IPS DF 19.7 (cell line): ENCODE measurements at regions not wholly inside any gene's neighbourhood (a gene's known extent, or its start where the extent isn't known, plus 50 kb on each side); places are given as distances from the start of the nearest gene placed in this dataset.

Source experiments
- DNase-seq: peaks from one replicate; pipeline ENCODE4 v3.0.0-alpha.2; 2013; ENCODE audit warnings: low read depth, low spot score

GRCh38 chr12:60847281-60847680, 1251.5 kb downstream of the SLC16A7 start:
- DNase-seq, result no peak

GRCh38 chr12:60849723-60850122, 1253.9 kb downstream of the SLC16A7 start:
- no peak for DNase-seq

- no peak for DNase-seq
These were observed 1257.6 kb downstream of the SLC16A7 start for GRCh38 chr12:60853407-60853806.

GRCh38 chr12:60863421-60863820, 1267.6 kb downstream of the SLC16A7 start:
- DNase-seq, result no peak

GRCh38 chr12:60872219-60872618, 1276.4 kb downstream of the SLC16A7 start:
- DNase-seq, result no peak

- DNase-seq, result no peak
These were observed 1277.3 kb downstream of the SLC16A7 start for GRCh38 chr12:60872850-60873713.

GRCh38 chr12:60874091-60874490, 1278.3 kb downstream of the SLC16A7 start:
- no peak for DNase-seq

GRCh38 chr12:60920841-60921495, 1325.1 kb downstream of the SLC16A7 start:
- DNase-seq, result no peak

GRCh38 chr12:60921541-60921940, 1325.7 kb downstream of the SLC16A7 start:
- no peak for DNase-seq

- no peak for DNase-seq
These were observed 1330.4 kb downstream of the SLC16A7 start for GRCh38 chr12:60926256-60926655.

GRCh38 chr12:60930151-60930550, 1330.1 kb upstream of the USP15 start:
- no peak for DNase-seq

- DNase-seq, result peak; percentile 23
These were observed 1324.0 kb upstream of the USP15 start for GRCh38 chr12:60935981-60936761.

- no peak for DNase-seq
These were observed 1312.7 kb upstream of the USP15 start for GRCh38 chr12:60947533-60947932.

GRCh38 chr12:60967128-60967527, 1293.1 kb upstream of the USP15 start:
- no peak for DNase-seq

- no peak for DNase-seq
These were observed 1282.2 kb upstream of the USP15 start for GRCh38 chr12:60977966-60978365.

- DNase-seq, result no peak
These were observed 1279.6 kb upstream of the USP15 start for GRCh38 chr12:60980558-60980957.

- no peak for DNase-seq
These were observed 1278.7 kb upstream of the USP15 start for GRCh38 chr12:60981473-60981872.

GRCh38 chr12:60992087-60992486, 1268.1 kb upstream of the USP15 start:
- DNase-seq, result no peak

- DNase-seq, result no peak
These were observed 1264.9 kb upstream of the USP15 start for GRCh38 chr12:60995256-60995825.

GRCh38 chr12:60997869-60998378, 1262.3 kb upstream of the USP15 start:
- no peak for DNase-seq

GRCh38 chr12:61009192-61009591, 1251.0 kb upstream of the USP15 start:
- no peak for DNase-seq
